NCI-H1417 treated with DMSO at 0.1 percent for 48 hours (cell line): ENCODE measurements at regions not wholly inside any gene's neighbourhood (a gene's known extent, or its start where the extent isn't known, plus 50 kb on each side); places are given as distances from the start of the nearest gene placed in this dataset.
"Not testable (repeated sequence)": the region's sequence is repeated elsewhere in the genome, so short reads cannot be mapped to it uniquely, and the experiment has no call there.

Experiments
- DNase-seq: peaks from one replicate; lab custom pipeline; 2025; lab: John Stamatoyannopoulos, UW

GRCh38 chr3:72176537-72177041 lies 391.6 kb upstream of the PROK2 start:
- DNase-seq, result no peak

GRCh38 chr3:72175296-72175858 lies 390.4 kb upstream of the PROK2 start:
- DNase-seq, result no peak

- DNase-seq, result no peak
Measured at GRCh38 chr3:72174890-72175289, 389.9 kb upstream of the PROK2 start.

GRCh38 chr3:72174040-72174439 lies 389.1 kb upstream of the PROK2 start:
- DNase-seq, result no peak

GRCh38 chr3:72171946-72172345 lies 387.0 kb upstream of the PROK2 start:
- no peak for DNase-seq

- no peak for DNase-seq
Measured at GRCh38 chr3:72171463-72171881, 386.5 kb upstream of the PROK2 start.

GRCh38 chr3:72169561-72170472 lies 384.9 kb upstream of the PROK2 start:
- DNase-seq, result no peak

- DNase-seq, result no peak
Measured at GRCh38 chr3:72169120-72169519, 384.2 kb upstream of the PROK2 start.

GRCh38 chr3:72165808-72166207 lies 380.9 kb upstream of the PROK2 start:
- DNase-seq, result no peak

- no peak for DNase-seq
Measured at GRCh38 chr3:72165317-72165716, 380.4 kb upstream of the PROK2 start.

GRCh38 chr3:72164635-72164978 lies 379.7 kb upstream of the PROK2 start:
- no peak for DNase-seq

- no peak for DNase-seq
Measured at GRCh38 chr3:72163809-72164634, 379.1 kb upstream of the PROK2 start.

GRCh38 chr3:72162649-72163184 lies 377.8 kb upstream of the PROK2 start:
- DNase-seq, result no peak

GRCh38 chr3:72161881-72162595 lies 377.1 kb upstream of the PROK2 start:
- DNase-seq, result no peak

GRCh38 chr3:72161285-72161684 lies 376.3 kb upstream of the PROK2 start:
- DNase-seq, result not testable (repeated sequence)

- DNase-seq, result no peak
Measured at GRCh38 chr3:72160351-72160750, 375.4 kb upstream of the PROK2 start.

- DNase-seq, result no peak
Measured at GRCh38 chr3:72159487-72159886, 374.5 kb upstream of the PROK2 start.

- DNase-seq, result no peak
Measured at GRCh38 chr3:72158639-72159326, 373.8 kb upstream of the PROK2 start.

GRCh38 chr3:72157748-72158638 lies 373.0 kb upstream of the PROK2 start:
- no peak for DNase-seq
